ENCODE measurements at regions not wholly inside any gene's neighbourhood (a gene's known extent, or its start where the extent isn't known, plus 50 kb on each side); places are given as distances from the start of the nearest gene placed in this dataset.

GRCh38 chr10:109784236-109784635 is 139.1 kb downstream of the XPNPEP1 start:
- Histone ChIP-seq H3K79me2 (ENCODE audit: insufficient read depth, low read length) (no peaks in the 10 kb centered on the region), H3K36me3 (ENCODE audit: control insufficient read depth in 1 of 2, insufficient read depth in 2 of 2, low read length in 2 of 2) (no peaks in the 10 kb centered on the region), H3K4me1 (ENCODE audit: control insufficient read depth in 1 of 2, insufficient read depth in 2 of 2, low read length in 2 of 2) (no peaks in the 10 kb centered on the region), H3K4me3 (replicated peaks in 1 of 2; ENCODE audit: low read depth in 1 of 2, low read length in 2 of 2) (no peak overlapping the region), H4K20me1 (ENCODE audit: insufficient read depth) (no peaks in the 10 kb centered on the region), H3K27me3 (ENCODE audit: insufficient read depth, low read length) (0 out of 2 replicates have a peak, but pooled peaks cover 5% of the 10 kb centered on the region), H3K4me2 (ENCODE audit: low read length) (no peak overlapping the region), H3K27ac (ENCODE audit: low read depth, low read length) (no peak overlapping the region), H3K9me3 (ENCODE audit: control insufficient read depth in 1 of 2, insufficient read depth in 1 of 2, low read depth in 1 of 2, low read length in 2 of 2) (no peaks in the 10 kb centered on the region), H3K9me2 (ENCODE audit: insufficient read depth) (no peaks in the 10 kb centered on the region), H3K9ac (ENCODE audit: low read length) (no peak overlapping the region), H2AFZ (ENCODE audit: low read depth, low read length, poor library complexity, severe bottlenecking) (no peak overlapping the region)
- CTCF ChIA-PET = interaction anchor here (0.7 to 2.1 kb wide), 2 partner anchors 10 to 70 kb away, joined by 5 to 9 read pairs; no protein-coding TSS in a partner anchor
- POLR2A ChIA-PET = no interaction called here
- RAD21 ChIA-PET (ENCODE audit: low non-redundant PET in 1 of 2, low total read pairs in 2 of 2, uncharacterized antibody in 2 of 2, unreplicated experiment in 2 of 2) = no interaction called here
- BruUV-seq (replicated peaks) = no TSS peak
- no peak for DNase-seq (ENCODE audit: low read depth, low spot score)
- no peak for ATAC-seq
- intact Hi-C loops (cut with micrococcal nuclease) = no loop called here
- no peak for TF ChIP-seq POLR2AphosphoS5 (IDR thresholded peaks at IDR 0.05; ENCODE audit: low read depth, low read length)
- no peak for TF ChIP-seq ZBTB33 (IDR thresholded peaks at IDR 0.05; ENCODE audit: extremely low read depth, insufficient replicate concordance, low read length)
- no peak for TF ChIP-seq FOSL1 (IDR thresholded peaks at IDR 0.05; ENCODE audit: low read depth)

- no peak for TF ChIP-seq RAD21 (IDR thresholded peaks at IDR 0.05; ENCODE audit: low read depth)
- Histone ChIP-seq H3K27me3 (ENCODE audit: insufficient read depth, low read length) (0 out of 2 replicates have a peak, but pooled peaks cover 5% of the 10 kb centered on the region), H3K79me2 (ENCODE audit: insufficient read depth, low read length) (no peaks in the 10 kb centered on the region), H3K36me3 (ENCODE audit: control insufficient read depth in 1 of 2, insufficient read depth in 2 of 2, low read length in 2 of 2) (no peaks in the 10 kb centered on the region), H3K4me2 (ENCODE audit: low read length) (no peak overlapping the region), H4K20me1 (ENCODE audit: insufficient read depth) (no peaks in the 10 kb centered on the region), H3K9me3 (ENCODE audit: control insufficient read depth in 1 of 2, insufficient read depth in 1 of 2, low read depth in 1 of 2, low read length in 2 of 2) (no peaks in the 10 kb centered on the region), H3K9me2 (ENCODE audit: insufficient read depth) (no peaks in the 10 kb centered on the region), H3K27ac (ENCODE audit: low read depth, low read length) (no peak overlapping the region), H3K9ac (ENCODE audit: low read length) (no peak overlapping the region), H3K4me3 (replicated peaks in 1 of 2; ENCODE audit: low read depth in 1 of 2, low read length in 2 of 2) (no peak overlapping the region), H3K4me1 (ENCODE audit: control insufficient read depth in 1 of 2, insufficient read depth in 2 of 2, low read length in 2 of 2) (no peaks in the 10 kb centered on the region), H2AFZ (ENCODE audit: low read depth, low read length, poor library complexity, severe bottlenecking) (no peak overlapping the region)
- ChIA-PET RAD21 (ENCODE audit: low non-redundant PET in 1 of 2, low total read pairs in 2 of 2, uncharacterized antibody in 2 of 2, unreplicated experiment in 2 of 2) (no interaction called here), POLR2A (no interaction called here), CTCF (interaction anchor here (2.1 kb wide), 1 partner anchor 9 kb away, joined by 9 read pairs; no protein-coding TSS in a partner anchor)
- ATAC-seq (no peak; the same call in 1 of the 2 replicates), DNase-seq (ENCODE audit: low read depth, low spot score) (no peak)
- no TSS peak for BruUV-seq (replicated peaks)
- intact Hi-C loops (cut with micrococcal nuclease) = no loop called here
Observed at GRCh38 chr10:109783286-109783685, 140.0 kb downstream of the XPNPEP1 start.

All from HCT116 (cell line).